Neural crest cell (in vitro differentiated cells): ENCODE measurements at regions not wholly inside any gene's neighbourhood (a gene's known extent, or its start where the extent isn't known, plus 50 kb on each side); places are given as distances from the start of the nearest gene placed in this dataset.
A peak's percentile ranks its signal among the peaks of the same experiment; 100 is the strongest.

Experiments
- DNase-seq: peaks from one replicate; pipeline ENCODE4 v3.0.0; 2021; ENCODE audit warnings: low read depth, mixed read lengths, low spot score
- H3K27ac Mint-ChIP-seq: one replicate; pipeline ENCODE4 v1.8.0; 2021; ENCODE audit warnings: mild to moderate bottlenecking, mixed read lengths; ENCODE audit not compliant: unreplicated experiment
- H3K27me3 Mint-ChIP-seq: 2 replicates; pipeline ENCODE4 v1.8.0; 2021; ENCODE audit warnings: low read depth, mild to moderate bottlenecking, mixed read lengths
- H3K36me3 Mint-ChIP-seq: 2 replicates; pipeline ENCODE4 v1.8.0; 2021; ENCODE audit warnings: low read depth, mild to moderate bottlenecking, mixed read lengths
- H3K4me1 Mint-ChIP-seq: 2 replicates; pipeline ENCODE4 v1.8.0; 2021; ENCODE audit warnings: mixed read lengths
- H3K4me3 Mint-ChIP-seq: one replicate; pipeline ENCODE4 v1.8.0; 2021; ENCODE audit warnings: mild to moderate bottlenecking, mixed read lengths
- H3K9me3 Mint-ChIP-seq: 2 replicates; pipeline ENCODE4 v1.8.0; 2021; ENCODE audit warnings: mixed read lengths
- CTCF ChIP-seq: fragments of 200-600 bp; sonication (generic); conservative IDR thresholded peaks from 2 replicates; pipeline ENCODE4 v1.5.0; 2021; ENCODE audit warnings: antibody characterized with exemption, mild to moderate bottlenecking

- no peaks in the 10 kb centered on the region for H3K9me3 Mint-ChIP-seq
- no peaks in the 10 kb centered on the region for H3K36me3 Mint-ChIP-seq
- DNase-seq: no peak
- H3K4me3 Mint-ChIP-seq: no peak overlapping the region
- no peak for TF ChIP-seq CTCF
- H3K27me3 Mint-ChIP-seq: peaks cover 92% of the 10 kb centered on the region
- peaks cover 8% of the 10 kb centered on the region for H3K4me1 Mint-ChIP-seq
- no peak overlapping the region for H3K27ac Mint-ChIP-seq
These were observed 75.2 kb downstream of the RHCG start for GRCh38 chr15:89421219-89421618.

GRCh38 chr15:89419370-89419984, 76.9 kb downstream of the RHCG start:
- H3K9me3 Mint-ChIP-seq: no peaks in the 10 kb centered on the region
- H3K4me3 Mint-ChIP-seq: no peak overlapping the region
- no peak for TF ChIP-seq CTCF
- peaks cover 96% of the 10 kb centered on the region for H3K27me3 Mint-ChIP-seq
- peak; percentile 92 for DNase-seq
- H3K27ac Mint-ChIP-seq: no peak overlapping the region
- H3K36me3 Mint-ChIP-seq: no peaks in the 10 kb centered on the region
- H3K4me1 Mint-ChIP-seq: peaks cover 8% of the 10 kb centered on the region

GRCh38 chr15:89417206-89417725, 79.1 kb downstream of the RHCG start:
- Mint-ChIP-seq H3K36me3 (no peaks in the 10 kb centered on the region), H3K4me3 (no peak overlapping the region), H3K4me1 (peaks cover 18% of the 10 kb centered on the region), H3K27ac (no peak overlapping the region), H3K27me3 (peaks cover 98% of the 10 kb centered on the region), H3K9me3 (no peaks in the 10 kb centered on the region)
- DNase-seq: no peak
- no peak for TF ChIP-seq CTCF

GRCh38 chr15:89416339-89417183, 79.8 kb downstream of the RHCG start:
- H3K36me3 Mint-ChIP-seq: no peaks in the 10 kb centered on the region
- H3K4me1 Mint-ChIP-seq: peaks cover 22% of the 10 kb centered on the region
- DNase-seq: peak; percentile 86
- peaks cover 98% of the 10 kb centered on the region for H3K27me3 Mint-ChIP-seq
- H3K27ac Mint-ChIP-seq: no peak overlapping the region
- peak overlapping the region; percentile 48 for H3K4me3 Mint-ChIP-seq
- H3K9me3 Mint-ChIP-seq: no peaks in the 10 kb centered on the region
- TF ChIP-seq CTCF: peak; percentile 89

- TF ChIP-seq CTCF: no peak
- Mint-ChIP-seq H3K27ac (no peak overlapping the region), H3K36me3 (no peaks in the 10 kb centered on the region), H3K27me3 (peaks cover 98% of the 10 kb centered on the region), H3K9me3 (no peaks in the 10 kb centered on the region), H3K4me1 (peaks cover 25% of the 10 kb centered on the region), H3K4me3 (no peak overlapping the region)
- no peak for DNase-seq
These were observed 79.9 kb upstream of the POLG start for GRCh38 chr15:89414571-89414970.
